IPS-18a (cell line): ENCODE measurements at regions not wholly inside any gene's neighbourhood (a gene's known extent, or its start where the extent isn't known, plus 50 kb on each side); places are given as distances from the start of the nearest gene placed in this dataset.
"Not testable (repeated sequence)": the region's sequence is repeated elsewhere in the genome, so short reads cannot be mapped to it uniquely, and the experiment has no call there.

Experiments used
- H3K27ac ChIP-seq: one replicate; pipeline ENCODE4 v1.5.1; 2013; ENCODE audit warnings: low read length
- H3K27me3 ChIP-seq: one replicate; pipeline ENCODE4 v1.6.1; 2013; ENCODE audit warnings: mild to moderate bottlenecking, low read length; ENCODE audit not compliant: control insufficient read depth, insufficient read depth
- H3K36me3 ChIP-seq: one replicate; pipeline ENCODE4 v1.6.1; 2013; ENCODE audit warnings: low read depth, low read length; ENCODE audit not compliant: control insufficient read depth
- H3K4me1 ChIP-seq: one replicate; pipeline ENCODE4 v1.6.1; 2013; ENCODE audit warnings: low read depth, low read length; ENCODE audit not compliant: control insufficient read depth
- H3K4me3 ChIP-seq: one replicate; pipeline ENCODE4 v1.5.1; 2013; ENCODE audit warnings: low read length
- H3K9ac ChIP-seq: one replicate; pipeline ENCODE4 v1.6.1; 2013; ENCODE audit warnings: mild to moderate bottlenecking, low read length, moderate library complexity
- H3K9me3 ChIP-seq: one replicate; pipeline ENCODE4 v1.6.1; 2013; ENCODE audit warnings: low read depth, low read length; ENCODE audit not compliant: control insufficient read depth

- Histone ChIP-seq H3K36me3 (no peaks in the 10 kb centered on the region), H3K9ac (no peak overlapping the region), H3K4me3 (no peak overlapping the region), H3K9me3 (peaks cover 10% of the 10 kb centered on the region), H3K27me3 (no peaks in the 10 kb centered on the region), H3K4me1 (no peaks in the 10 kb centered on the region), H3K27ac (no peak overlapping the region)
These were observed 490.5 kb downstream of the MAGEE1 start for GRCh38 chrX:76918033-76918432.

DNA sequence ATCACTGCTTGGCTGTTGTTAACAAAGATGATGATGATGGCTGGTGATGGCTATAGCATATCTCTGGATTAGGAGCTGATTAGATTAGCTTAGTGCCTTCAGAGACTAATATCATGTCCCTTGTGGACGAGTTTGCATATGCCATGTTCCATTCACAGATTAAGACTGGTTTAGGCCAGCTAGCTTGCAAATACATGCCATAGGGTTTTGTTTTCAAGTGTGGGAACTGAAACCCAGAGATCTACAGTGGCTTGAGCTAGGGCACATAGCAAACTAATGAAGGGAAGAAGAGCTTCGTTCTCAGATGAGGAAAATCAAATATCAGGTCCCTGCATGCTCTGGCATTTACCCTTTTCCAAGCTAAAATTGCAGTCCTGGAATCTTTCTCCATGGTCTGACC lies 492.3 kb downstream of the MAGEE1 start:
- Histone ChIP-seq H3K9ac (no peak overlapping the region), H3K9me3 (peaks cover 8% of the 10 kb centered on the region), H3K36me3 (no peaks in the 10 kb centered on the region), H3K27me3 (no peaks in the 10 kb centered on the region), H3K4me3 (no peak overlapping the region), H3K27ac (no peak overlapping the region), H3K4me1 (no peaks in the 10 kb centered on the region)

GRCh38 chrX:76920607-76921006 lies 493.1 kb downstream of the MAGEE1 start:
- Histone ChIP-seq H3K4me1 (no peaks in the 10 kb centered on the region), H3K4me3 (no peak overlapping the region), H3K27me3 (no peaks in the 10 kb centered on the region)

GRCh38 chrX:76921176-76921575 lies 493.7 kb downstream of the MAGEE1 start:
- H3K4me1 ChIP-seq = no peaks in the 10 kb centered on the region
- no peak overlapping the region for H3K4me3 ChIP-seq
- no peaks in the 10 kb centered on the region for H3K27me3 ChIP-seq
- no peak overlapping the region for H3K9ac ChIP-seq
- H3K9me3 ChIP-seq = peaks cover 8% of the 10 kb centered on the region
- H3K36me3 ChIP-seq = no peaks in the 10 kb centered on the region
- H3K27ac ChIP-seq = no peak overlapping the region

More at GRCh38 chrX:76920607-76921006, 493.1 kb downstream of the MAGEE1 start:
- Histone ChIP-seq H3K27ac (no peak overlapping the region), H3K9me3 (peaks cover 8% of the 10 kb centered on the region), H3K9ac (no peak overlapping the region), H3K36me3 (no peaks in the 10 kb centered on the region)

DNA sequence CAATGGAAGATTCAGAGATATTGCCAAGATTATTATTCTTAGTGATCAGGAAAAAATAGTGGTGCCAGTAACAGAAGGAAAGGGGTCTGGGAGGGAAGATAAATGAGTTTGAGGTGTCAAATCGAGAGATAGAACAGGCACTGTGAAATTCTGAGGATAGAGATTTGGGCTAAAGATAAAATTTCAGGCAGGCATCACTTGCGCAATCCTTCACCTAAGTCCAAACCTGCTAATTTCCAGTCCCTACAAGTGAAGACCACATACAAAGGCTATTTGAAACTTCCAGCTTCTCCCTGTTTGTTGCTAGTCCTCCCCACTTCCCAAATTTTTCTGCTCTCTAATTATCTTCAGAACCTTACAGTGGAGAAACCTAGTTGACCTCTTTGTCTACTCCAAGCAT lies 494.6 kb downstream of the MAGEE1 start:
- Histone ChIP-seq H3K4me3 (no peak overlapping the region), H3K9ac (no peak overlapping the region), H3K27me3 (no peaks in the 10 kb centered on the region), H3K4me1 (no peaks in the 10 kb centered on the region), H3K36me3 (no peaks in the 10 kb centered on the region), H3K27ac (no peak overlapping the region), H3K9me3 (peaks cover 8% of the 10 kb centered on the region)

DNA sequence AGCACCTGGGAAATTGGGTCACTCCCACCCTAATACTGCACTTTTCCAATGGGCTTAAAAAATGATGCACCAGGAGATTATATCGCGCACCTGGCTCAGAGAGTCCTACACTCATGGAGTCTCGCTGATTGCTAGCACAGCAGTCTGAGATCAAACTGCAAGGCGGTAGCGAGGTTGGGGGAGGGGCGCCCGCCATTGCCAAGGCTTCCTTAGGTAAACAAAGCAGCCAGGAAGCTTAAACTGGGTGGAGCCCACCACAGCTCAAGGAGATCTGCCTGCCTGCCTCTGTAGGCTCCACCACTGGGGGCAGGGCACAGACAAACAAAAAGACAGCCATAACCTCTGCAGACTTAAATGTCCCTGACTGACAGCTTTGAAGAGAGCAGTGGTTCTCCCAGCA lies 497.1 kb downstream of the MAGEE1 start:
- H3K36me3 ChIP-seq, H3K4me3 ChIP-seq, H3K9me3 ChIP-seq, H3K27ac ChIP-seq, H3K4me1 ChIP-seq, H3K27me3 ChIP-seq, H3K9ac ChIP-seq: not testable (repeated sequence)

GRCh38 chrX:76931518-76931917 lies 504.0 kb downstream of the MAGEE1 start:
- Histone ChIP-seq H3K4me1 (no peaks in the 10 kb centered on the region), H3K27ac (no peak overlapping the region), H3K4me3 (no peak overlapping the region), H3K9me3 (peaks cover 21% of the 10 kb centered on the region), H3K27me3 (no peaks in the 10 kb centered on the region), H3K9ac (no peak overlapping the region), H3K36me3 (no peaks in the 10 kb centered on the region)

GRCh38 chrX:76957485-76957884 lies 489.7 kb upstream of the FGF16 start:
- Histone ChIP-seq H3K27ac (no peak overlapping the region), H3K9me3 (peaks cover 23% of the 10 kb centered on the region), H3K36me3 (no peaks in the 10 kb centered on the region), H3K4me1 (no peaks in the 10 kb centered on the region), H3K9ac (no peak overlapping the region), H3K27me3 (no peaks in the 10 kb centered on the region), H3K4me3 (no peak overlapping the region)

- no peaks in the 10 kb centered on the region for H3K27me3 ChIP-seq
- H3K36me3 ChIP-seq = no peaks in the 10 kb centered on the region
- no peak overlapping the region for H3K4me3 ChIP-seq
- no peak overlapping the region for H3K9ac ChIP-seq
- no peaks in the 10 kb centered on the region for H3K4me1 ChIP-seq
- no peak overlapping the region for H3K27ac ChIP-seq
- peaks cover 12% of the 10 kb centered on the region for H3K9me3 ChIP-seq
These were observed 475.5 kb upstream of the FGF16 start for GRCh38 chrX:76971393-76972376.

DNA sequence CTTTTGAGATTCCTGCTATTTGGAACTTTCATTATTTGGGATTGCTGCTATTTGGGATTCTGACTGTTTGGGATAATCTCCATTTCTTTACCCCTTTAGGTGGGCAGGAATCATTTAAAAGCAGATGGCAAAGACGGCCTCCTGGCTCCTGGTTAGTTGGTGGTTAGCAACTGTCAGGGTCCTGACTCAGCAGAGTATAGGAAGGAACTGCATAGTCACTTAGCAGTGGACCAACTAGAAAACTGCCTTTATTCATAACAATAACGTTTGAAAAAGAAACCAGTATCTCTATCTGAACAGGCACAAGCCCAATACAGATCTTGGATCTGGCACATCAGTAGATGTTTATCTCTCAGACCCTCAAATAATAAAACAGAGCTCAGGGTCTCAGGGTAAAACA lies 469.7 kb upstream of the FGF16 start:
- Histone ChIP-seq H3K9me3 (peaks cover 14% of the 10 kb centered on the region), H3K27ac (no peak overlapping the region), H3K36me3 (no peaks in the 10 kb centered on the region), H3K9ac (no peak overlapping the region), H3K27me3 (no peaks in the 10 kb centered on the region), H3K4me1 (no peaks in the 10 kb centered on the region), H3K4me3 (no peak overlapping the region)

GRCh38 chrX:76987381-76987780 lies 459.8 kb upstream of the FGF16 start:
- H3K27me3 ChIP-seq = no peaks in the 10 kb centered on the region
- H3K4me3 ChIP-seq = no peak overlapping the region
- H3K36me3 ChIP-seq = no peaks in the 10 kb centered on the region
- no peaks in the 10 kb centered on the region for H3K4me1 ChIP-seq
- peaks cover 14% of the 10 kb centered on the region for H3K9me3 ChIP-seq
- no peak overlapping the region for H3K9ac ChIP-seq
- no peak overlapping the region for H3K27ac ChIP-seq

- H3K9ac ChIP-seq = no peak overlapping the region
- no peaks in the 10 kb centered on the region for H3K27me3 ChIP-seq
- no peak overlapping the region for H3K4me3 ChIP-seq
- H3K27ac ChIP-seq = no peak overlapping the region
- no peaks in the 10 kb centered on the region for H3K36me3 ChIP-seq
- no peaks in the 10 kb centered on the region for H3K4me1 ChIP-seq
- H3K9me3 ChIP-seq = peaks cover 22% of the 10 kb centered on the region
These were observed 450.5 kb upstream of the FGF16 start for GRCh38 chrX:76996641-76997040.
